H1 (cell line): ENCODE measurements at regions not wholly inside any gene's neighbourhood (a gene's known extent, or its start where the extent isn't known, plus 50 kb on each side); places are given as distances from the start of the nearest gene placed in this dataset.

ENCODE experiments used
- CTCF ChIA-PET: fragments of 300-600 bp; sonication (Branson Sonifier 250); formaldehyde crosslinking; loops from one replicate; lab custom pipeline; 2021; ENCODE audit not compliant: partially characterized antibody; lab: Charles Lee
- POLR2A ChIA-PET: fragments of 300-600 bp; sonication (Branson Sonifier 250); formaldehyde crosslinking; loops from one replicate; lab custom pipeline; 2021; ENCODE audit warnings: inconsistent platforms; ENCODE audit not compliant: partially characterized antibody; lab: Charles Lee
- DNase-seq, 2 experiments: peaks; one replicate each; pipeline versions ENCODE4 v3.0.0 to v3.0.0-alpha.2; 2010 to 2022; ENCODE audit warnings: low spot score in 2 of 2, low read depth in 1 of 2, mixed read lengths in 1 of 2
- FAIRE-seq: peaks from 2 replicates; lab custom pipeline; 2011; peaks lifted over from hg19 to GRCh38; lab: Jason Lieb, UNC
- H2AFZ ChIP-seq: 2 replicates; pipeline ENCODE4 v1.8.1; 2012; ENCODE audit warnings: low read length, inconsistent platforms
- H2AK5ac ChIP-seq: 2 replicates; pipeline ENCODE4 v1.6.1; 2013; ENCODE audit warnings: low read depth, low read length
- H2BK120ac ChIP-seq: replicated peaks from 2 replicates; pipeline ENCODE3; 2013; ENCODE audit warnings: low read depth, low read length, inconsistent platforms
- H2BK12ac ChIP-seq: 2 replicates; pipeline ENCODE4 v1.6.1; 2013; ENCODE audit warnings: low read depth, low read length
- H2BK15ac ChIP-seq: 2 replicates; pipeline ENCODE4 v1.6.1; 2013; ENCODE audit warnings: low read length
- H2BK20ac ChIP-seq: 2 replicates; pipeline ENCODE4 v1.6.1; 2013; ENCODE audit warnings: low read length
- H2BK5ac ChIP-seq: 2 replicates; pipeline ENCODE4 v1.6.1; 2013; ENCODE audit warnings: low read depth, low read length
- H3K14ac ChIP-seq: 2 replicates; pipeline ENCODE4 v1.6.1; 2013; ENCODE audit warnings: inconsistent platforms; ENCODE audit not compliant: insufficient read length
- H3K18ac ChIP-seq: 2 replicates; pipeline ENCODE4 v1.6.1; 2013; ENCODE audit warnings: low read length; ENCODE audit errors: extremely low read depth
- H3K23ac ChIP-seq: 2 replicates; pipeline ENCODE4 v1.6.1; 2013; ENCODE audit warnings: inconsistent platforms; ENCODE audit not compliant: insufficient read length
- H3K23me2 ChIP-seq: 2 replicates; pipeline ENCODE4 v1.6.1; 2013; ENCODE audit warnings: low read depth, low read length
- H3K27ac ChIP-seq: 2 replicates; pipeline ENCODE4 v1.6.1; 2011; ENCODE audit warnings: low read depth, low read length, inconsistent platforms
- H3K27me3 ChIP-seq, 4 experiments: replicated peaks in 1 of 4; 1 replicate in 1 of 4; 2 replicates in 3 of 4; pipeline versions ENCODE4 v1.6.1 to v1.8.1; 2011 to 2013; ENCODE audit warnings: low read length in 3 of 4, mild to moderate bottlenecking in 3 of 4, inconsistent platforms in 2 of 4, mixed read lengths in 2 of 4, moderate library complexity in 1 of 4; ENCODE audit not compliant: control insufficient read depth in 3 of 4, insufficient read depth in 3 of 4; ENCODE audit errors: extremely low read depth in 1 of 4
- H3K36me3 ChIP-seq, 4 experiments: 2 replicates each; pipeline versions ENCODE4 v1.6.1 to v1.8.1; 2011 to 2013; ENCODE audit warnings: mild to moderate bottlenecking in 4 of 4, low read length in 3 of 4, moderate library complexity in 2 of 4, control low read depth in 1 of 4, inconsistent platforms in 1 of 4; ENCODE audit not compliant: insufficient read depth in 4 of 4, control insufficient read depth in 2 of 4
- H3K4ac ChIP-seq: replicated peaks from 2 replicates; pipeline ENCODE3; 2013; ENCODE audit warnings: low read length, low read depth, mixed read lengths, inconsistent platforms; ENCODE audit not compliant: insufficient read length
- H3K4me1 ChIP-seq, 4 experiments: replicated peaks in 1 of 4; 1 replicate in 1 of 4; 2 replicates in 3 of 4; pipeline versions ENCODE4 v1.6.1 to v1.8.1; 2011 to 2013; ENCODE audit warnings: low read length in 3 of 4, inconsistent platforms in 2 of 4, mixed read lengths in 1 of 4; ENCODE audit not compliant: insufficient read depth in 4 of 4, control insufficient read depth in 3 of 4
- H3K4me2 ChIP-seq, 2 experiments: 2 replicates each; pipeline versions ENCODE4 v1.6.1 to v1.8.1; 2011 to 2013; ENCODE audit warnings: low read depth in 2 of 2, low read length in 2 of 2, control low read depth in 1 of 2, inconsistent platforms in 1 of 2, mild to moderate bottlenecking in 1 of 2; ENCODE audit not compliant: insufficient read depth in 1 of 2
- H3K4me3 ChIP-seq, 4 experiments: fragments of 200-600, 300-600 bp in 1 of 4; sonication (generic), shearing (Covaris generic), sonication (Bioruptor Twin) in 1 of 4; 2 replicates each; pipeline versions ENCODE4 v1.5.1 to v1.8.1; 2011 to 2016; ENCODE audit warnings: low read length in 4 of 4, low read depth in 3 of 4, control low read depth in 2 of 4, inconsistent platforms in 2 of 4, mild to moderate bottlenecking in 2 of 4, mixed read lengths in 1 of 4, moderate library complexity in 1 of 4; ENCODE audit not compliant: insufficient read depth in 2 of 4; ENCODE audit errors: extremely low read depth in 1 of 4
- H3K56ac ChIP-seq: replicated peaks from 2 replicates; pipeline ENCODE3; 2013; ENCODE audit warnings: low read depth, mild to moderate bottlenecking, mixed read lengths, low read length, inconsistent platforms; ENCODE audit not compliant: insufficient read length
- H3K79me1 ChIP-seq: 2 replicates; pipeline ENCODE4 v1.6.1; 2013; ENCODE audit warnings: low read depth, low read length, control low read depth
- H3K79me2 ChIP-seq, 2 experiments: 2 replicates each; pipeline versions ENCODE4 v1.6.1 to v1.8.1; 2012 to 2013; ENCODE audit warnings: low read length in 2 of 2, mild to moderate bottlenecking in 2 of 2, inconsistent platforms in 1 of 2; ENCODE audit not compliant: insufficient read depth in 2 of 2, control insufficient read depth in 1 of 2
- H3K9ac ChIP-seq, 4 experiments: replicated peaks in 1 of 4; 1 replicate in 1 of 4; 2 replicates in 3 of 4; pipeline versions ENCODE4 v1.6.1 to v1.8.1; 2011 to 2013; ENCODE audit warnings: low read depth in 3 of 4, low read length in 3 of 4, control low read depth in 2 of 4, mild to moderate bottlenecking in 2 of 4, moderate library complexity in 2 of 4, inconsistent platforms in 1 of 4; ENCODE audit errors: extremely low read depth in 1 of 4
- H3K9me3 ChIP-seq, 2 experiments: 2 replicates each; pipeline versions ENCODE4 v1.6.1 to v1.8.1; 2012 to 2013; ENCODE audit warnings: mild to moderate bottlenecking in 2 of 2, moderate library complexity in 2 of 2, control low read depth in 1 of 2, inconsistent platforms in 1 of 2, low read depth in 1 of 2, low read length in 1 of 2, mixed read lengths in 1 of 2; ENCODE audit not compliant: insufficient read depth in 2 of 2
- H4K20me1 ChIP-seq, 2 experiments: replicated peaks in 1 of 2; 2 replicates each; pipeline versions ENCODE3 to v1.8.1; 2011 to 2013; ENCODE audit warnings: inconsistent platforms in 2 of 2, low read length in 2 of 2, mild to moderate bottlenecking in 1 of 2; ENCODE audit not compliant: insufficient read depth in 2 of 2, control insufficient read depth in 1 of 2
- H4K5ac ChIP-seq: 2 replicates; pipeline ENCODE4 v1.6.1; 2013; ENCODE audit warnings: low read length, low read depth, mixed read lengths, inconsistent platforms; ENCODE audit not compliant: insufficient read length
- H4K8ac ChIP-seq: 2 replicates; pipeline ENCODE4 v1.8.0; 2013; ENCODE audit warnings: mild to moderate bottlenecking, moderate library complexity, low read length, inconsistent platforms; ENCODE audit not compliant: insufficient read depth; ENCODE audit errors: extremely low read depth
- H4K91ac ChIP-seq: replicated peaks from 2 replicates; pipeline ENCODE3; 2013; ENCODE audit warnings: low read length, mixed read lengths, inconsistent platforms; ENCODE audit not compliant: insufficient read length
- ASH2L ChIP-seq: fragments of 200-600, 300-600 bp; sonication (generic); IDR thresholded peaks from one replicate; pipeline ENCODE4 v1.7.1; 2017; ENCODE audit warnings: low read length
- CHD1 ChIP-seq: IDR thresholded peaks from 2 replicates; pipeline ENCODE4 v1.6.1; 2012; ENCODE audit warnings: low read depth, low read length, improper control_type of control experiment
- EZH2 ChIP-seq: fragments of 200-600 bp; sonication (generic); IDR thresholded peaks from 2 replicates; pipeline ENCODE4 v1.7.1; 2012; ENCODE audit warnings: low read depth, mild to moderate bottlenecking, moderate library complexity, low read length, inconsistent platforms; ENCODE audit not compliant: severe bottlenecking
- KDM5A ChIP-seq: fragments of 200-600 bp; IDR thresholded peaks from 2 replicates; pipeline ENCODE4 v1.7.1; 2012; ENCODE audit warnings: mild to moderate bottlenecking, low read length, inconsistent platforms, mixed read lengths
- POU5F1 ChIP-seq: IDR thresholded peaks from 2 replicates; pipeline ENCODE4 v1.6.1; 2011; ENCODE audit warnings: low read depth, mild to moderate bottlenecking, low read length, moderate library complexity
- WGBS, 2 experiments: shearing (Covaris generic) in 1 of 2; methylation state at CpG; one replicate each; pipeline versions ENCODE4 v1.1.6 to v1.1.7; 2013 to 2015; ENCODE audit warnings: low lambda C conversion rate in 2 of 2, mixed read lengths in 2 of 2, inconsistent platforms in 1 of 2, low coverage in 1 of 2, missing lambda C conversion rate in 1 of 2; ENCODE audit not compliant: insufficient replicate concordance in 2 of 2, insufficient coverage in 1 of 2, insufficient read length in 1 of 2; ENCODE audit errors: extremely low coverage in 1 of 2, missing lambda C conversion rate in 1 of 2; 5-methylcytosine and 5-hydroxymethylcytosine counted together
- TF ChIP-seq, protein P1 (sequence below): IDR thresholded peaks from 2 replicates; pipeline ENCODE4 v1.6.1; 2012; ENCODE audit warnings: low read length, inconsistent platforms

DNA sequence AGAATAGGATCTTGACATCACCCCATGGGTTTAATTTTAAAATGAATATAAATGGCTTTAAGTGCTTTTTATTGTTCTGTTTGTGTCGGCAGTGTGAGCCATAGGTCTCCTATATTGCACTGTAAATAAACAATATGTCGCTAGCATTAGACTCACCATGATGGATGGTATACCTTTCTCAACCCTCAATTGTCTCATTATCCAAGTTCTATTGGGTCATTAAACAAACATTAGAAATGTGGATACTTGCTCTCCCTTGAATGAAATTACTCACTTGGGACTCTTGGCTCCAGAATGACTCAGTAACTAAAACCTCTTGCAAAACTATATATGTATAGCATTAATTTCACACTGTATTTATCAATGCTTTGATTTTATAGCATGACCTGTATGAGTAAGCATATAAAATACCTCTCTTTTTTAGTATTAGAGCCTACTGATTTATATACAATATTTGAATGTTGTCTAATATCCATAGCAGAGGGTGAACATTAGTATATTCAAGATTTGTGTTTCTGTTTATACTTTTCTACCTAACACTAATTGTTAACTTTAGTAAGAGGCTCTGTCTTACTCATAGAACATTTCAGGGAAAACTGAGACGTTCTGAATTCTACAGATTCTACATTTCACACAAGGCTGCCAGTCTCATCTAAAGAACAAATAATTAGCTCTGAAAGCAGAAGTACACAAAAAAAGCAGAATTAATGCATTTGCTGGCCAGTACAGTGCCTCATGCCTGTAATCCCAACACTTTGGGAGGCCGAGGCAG lies 303.8 kb upstream of the PRR16 start:
- Histone ChIP-seq H2BK15ac (no peak overlapping the region), H4K5ac (no peak overlapping the region), H2BK12ac (no peak overlapping the region), H3K4ac (no peak overlapping the region), H4K20me1 (no peaks in the 10 kb centered on the region), H3K14ac (no peak overlapping the region), H3K79me1 (no peaks in the 10 kb centered on the region), H2BK120ac (no peak overlapping the region), H2AK5ac (no peak overlapping the region), H3K9ac (no peak overlapping the region), H4K91ac (no peak overlapping the region), H3K79me2 (no peaks in the 10 kb centered on the region), H3K56ac (no peak overlapping the region), H2AFZ (no peak overlapping the region), H4K8ac (no peak overlapping the region), H3K4me3 (no peak overlapping the region), H2BK5ac (no peak overlapping the region), H3K18ac (no peak overlapping the region), H3K4me2 (no peak overlapping the region), H3K9me3 (no peaks in the 10 kb centered on the region), H3K23ac (no peak overlapping the region), H3K36me3 (no peaks in the 10 kb centered on the region), H3K27me3 (no peaks in the 10 kb centered on the region), H3K4me1 (no peaks in the 10 kb centered on the region), H3K27ac (no peak overlapping the region), H2BK20ac (no peak overlapping the region), H3K23me2 (no peaks in the 10 kb centered on the region)
- POLR2A ChIA-PET, result no interaction called here
- CTCF ChIA-PET, result no interaction called here
- 91% methylated on average over 4 of the region's 4 CpGs; no CpG with 5 or more reads in 1 of the 2 experiments for WGBS, 2 experiments
- DNase-seq, result no peak
- TF ChIP-seq EZH2 (no peak), KDM5A (no peak), ASH2L (no peak), CHD1 (no peak), POU5F1 (no peak)
- TF ChIP-seq, protein P1, sequence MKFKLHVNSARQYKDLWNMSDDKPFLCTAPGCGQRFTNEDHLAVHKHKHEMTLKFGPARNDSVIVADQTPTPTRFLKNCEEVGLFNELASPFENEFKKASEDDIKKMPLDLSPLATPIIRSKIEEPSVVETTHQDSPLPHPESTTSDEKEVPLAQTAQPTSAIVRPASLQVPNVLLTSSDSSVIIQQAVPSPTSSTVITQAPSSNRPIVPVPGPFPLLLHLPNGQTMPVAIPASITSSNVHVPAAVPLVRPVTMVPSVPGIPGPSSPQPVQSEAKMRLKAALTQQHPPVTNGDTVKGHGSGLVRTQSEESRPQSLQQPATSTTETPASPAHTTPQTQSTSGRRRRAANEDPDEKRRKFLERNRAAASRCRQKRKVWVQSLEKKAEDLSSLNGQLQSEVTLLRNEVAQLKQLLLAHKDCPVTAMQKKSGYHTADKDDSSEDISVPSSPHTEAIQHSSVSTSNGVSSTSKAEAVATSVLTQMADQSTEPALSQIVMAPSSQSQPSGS, result no peak
- FAIRE-seq, result no peak
